ENCODE measurements at regions not wholly inside any gene's neighbourhood (a gene's known extent, or its start where the extent isn't known, plus 50 kb on each side); places are given as distances from the start of the nearest gene placed in this dataset.

- no peak overlapping the region for H3K4me3 ChIP-seq (replicated peaks in 1 of 3; ENCODE audit: insufficient read depth in 1 of 3, low read depth in 1 of 3, low read length in 3 of 3)
- H3K9ac ChIP-seq (replicated peaks; ENCODE audit: extremely low read depth, insufficient read depth, low read length) = no peak overlapping the region
- H3K27me3 ChIP-seq (ENCODE audit: control insufficient read depth in 2 of 2, insufficient read depth in 2 of 2, low read length in 2 of 2) = no peaks in the 10 kb centered on the region
- no peaks in the 10 kb centered on the region for H3K79me2 ChIP-seq (ENCODE audit: control insufficient read depth, insufficient read depth, low read length)
- dilution Hi-C loops (cut with MboI; ENCODE audit: extremely low pct_ligation_motif_present, low sequenced_read_pairs) (no loop called here), intact Hi-C loops (cut with micrococcal nuclease) (no loop called here)
- ChIA-PET POLR2A (no interaction called here), CTCF (interaction anchor here (1.2 kb wide), 1 partner anchor 193 kb away, joined by 3 read pairs; no protein-coding TSS in a partner anchor)
- no peak overlapping the region for H2AFZ ChIP-seq (ENCODE audit: low read depth, low read length)
- TF ChIP-seq EZH2 (IDR thresholded peaks at IDR 0.05; ENCODE audit: borderline replicate concordance, low read depth, low read length, severe bottlenecking) (no peak), MYC (IDR thresholded peaks at IDR 0.05; ENCODE audit: low read depth, low read length) (no peak), POLR2A (IDR thresholded peaks at IDR 0.05; ENCODE audit: low read depth, low read length) (no peak), FOS (IDR thresholded peaks at IDR 0.05; ENCODE audit: borderline replicate concordance, insufficient read depth, low read length) (no peak), GATA2 (IDR thresholded peaks at IDR 0.05; ENCODE audit: insufficient read depth, insufficient read length, low read depth, low read length) (no peak), MAX (IDR thresholded peaks at IDR 0.05; ENCODE audit: insufficient read depth, insufficient read length) (no peak), POLR2AphosphoS5 (IDR thresholded peaks at IDR 0.05; ENCODE audit: insufficient read depth, low read depth, low read length) (no peak)
- H3K4me2 ChIP-seq (ENCODE audit: insufficient read depth, low read length) = no peak overlapping the region
- no peaks in the 10 kb centered on the region for H3K9me1 ChIP-seq (replicated peaks; ENCODE audit: control insufficient read depth, extremely low read depth, insufficient read depth, low read length)
- H3K27ac ChIP-seq (ENCODE audit: insufficient read depth, low read depth, low read length) = no peak overlapping the region
- DNase-seq (ENCODE audit: low read depth, low spot score) (no peak), FAIRE-seq (no peak)
- H3K36me3 ChIP-seq (ENCODE audit: control insufficient read depth in 2 of 2, extremely low read depth in 1 of 2, insufficient read depth in 2 of 2, low read length in 2 of 2) = no peaks in the 10 kb centered on the region
- H3K4me1 ChIP-seq (ENCODE audit: control insufficient read depth, extremely low read depth, insufficient read depth, low read length) = no peaks in the 10 kb centered on the region
- no peaks in the 10 kb centered on the region for H4K20me1 ChIP-seq (replicated peaks; ENCODE audit: control insufficient read depth, extremely low read depth, insufficient read depth, low read length)
- BruUV-seq (replicated peaks) = no TSS peak
- no peaks in the 10 kb centered on the region for H3K9me3 ChIP-seq (replicated peaks; ENCODE audit: control insufficient read depth, insufficient read depth, low read length)
These were observed 118.2 kb upstream of the IL15 start for GRCh38 chr4:141518222-141518621.

GRCh38 chr4:141524116-141524515, 112.3 kb upstream of the IL15 start:
- no TSS peak for BruUV-seq (replicated peaks)
- Histone ChIP-seq H3K9me3 (replicated peaks; ENCODE audit: control insufficient read depth, insufficient read depth, low read length) (no peaks in the 10 kb centered on the region), H3K36me3 (ENCODE audit: control insufficient read depth in 2 of 2, extremely low read depth in 1 of 2, insufficient read depth in 2 of 2, low read length in 2 of 2) (no peaks in the 10 kb centered on the region), H3K9ac (replicated peaks; ENCODE audit: extremely low read depth, insufficient read depth, low read length) (no peak overlapping the region), H3K27me3 (ENCODE audit: control insufficient read depth in 2 of 2, insufficient read depth in 2 of 2, low read length in 2 of 2) (no peaks in the 10 kb centered on the region), H3K4me3 (replicated peaks in 1 of 3; ENCODE audit: insufficient read depth in 1 of 3, low read depth in 1 of 3, low read length in 3 of 3) (no peak overlapping the region), H3K4me2 (ENCODE audit: insufficient read depth, low read length) (no peak overlapping the region), H3K4me1 (ENCODE audit: control insufficient read depth, extremely low read depth, insufficient read depth, low read length) (no peaks in the 10 kb centered on the region), H4K20me1 (replicated peaks; ENCODE audit: control insufficient read depth, extremely low read depth, insufficient read depth, low read length) (no peaks in the 10 kb centered on the region), H3K9me1 (replicated peaks; ENCODE audit: control insufficient read depth, extremely low read depth, insufficient read depth, low read length) (no peaks in the 10 kb centered on the region), H3K27ac (ENCODE audit: insufficient read depth, low read depth, low read length) (no peak overlapping the region), H2AFZ (ENCODE audit: low read depth, low read length) (no peak overlapping the region), H3K79me2 (ENCODE audit: control insufficient read depth, insufficient read depth, low read length) (no peaks in the 10 kb centered on the region)
- TF ChIP-seq POLR2A (IDR thresholded peaks at IDR 0.05; ENCODE audit: low read depth, low read length) (no peak), MAX (IDR thresholded peaks at IDR 0.05; ENCODE audit: insufficient read depth, insufficient read length) (no peak), EZH2 (IDR thresholded peaks at IDR 0.05; ENCODE audit: borderline replicate concordance, low read depth, low read length, severe bottlenecking) (no peak), MYC (IDR thresholded peaks at IDR 0.05; ENCODE audit: low read depth, low read length) (no peak), JUN (IDR thresholded peaks at IDR 0.05; ENCODE audit: borderline replicate concordance, insufficient read depth, insufficient read length, low read depth) (no peak), FOS (IDR thresholded peaks at IDR 0.05; ENCODE audit: borderline replicate concordance, insufficient read depth, low read length) (no peak), POLR2AphosphoS5 (IDR thresholded peaks at IDR 0.05; ENCODE audit: insufficient read depth, low read depth, low read length) (no peak), CTCF (IDR thresholded peaks at IDR 0.05; ENCODE audit: extremely low read depth in 1 of 2, insufficient read depth in 1 of 2, low read depth in 1 of 2, low read length in 2 of 2) (no peak), GATA2 (IDR thresholded peaks at IDR 0.05; ENCODE audit: insufficient read depth, insufficient read length, low read depth, low read length) (no peak)
- FAIRE-seq (no peak), DNase-seq (ENCODE audit: low read depth, low spot score) (no peak)
- CTCF ChIA-PET = no interaction called here
- dilution Hi-C loops (cut with MboI; ENCODE audit: extremely low pct_ligation_motif_present, low sequenced_read_pairs) (no loop called here), intact Hi-C loops (cut with micrococcal nuclease) (no loop called here)
- POLR2A ChIA-PET = no interaction called here
